H1 (cell line): ENCODE measurements at regions not wholly inside any gene's neighbourhood (a gene's known extent, or its start where the extent isn't known, plus 50 kb on each side); places are given as distances from the start of the nearest gene placed in this dataset.

ENCODE experiments used
- CTCF ChIA-PET: fragments of 300-600 bp; sonication (Branson Sonifier 250); formaldehyde crosslinking; loops from one replicate; lab custom pipeline; 2021; ENCODE audit not compliant: partially characterized antibody; lab: Charles Lee
- POLR2A ChIA-PET: fragments of 300-600 bp; sonication (Branson Sonifier 250); formaldehyde crosslinking; loops from one replicate; lab custom pipeline; 2021; ENCODE audit warnings: inconsistent platforms; ENCODE audit not compliant: partially characterized antibody; lab: Charles Lee
- DNase-seq, 2 experiments: peaks; one replicate each; pipeline versions ENCODE4 v3.0.0 to v3.0.0-alpha.2; 2010 to 2022; ENCODE audit warnings: low spot score in 2 of 2, low read depth in 1 of 2, mixed read lengths in 1 of 2
- FAIRE-seq: peaks from 2 replicates; lab custom pipeline; 2011; peaks lifted over from hg19 to GRCh38; lab: Jason Lieb, UNC
- H2AFZ ChIP-seq: 2 replicates; pipeline ENCODE4 v1.8.1; 2012; ENCODE audit warnings: low read length, inconsistent platforms
- H2AK5ac ChIP-seq: 2 replicates; pipeline ENCODE4 v1.6.1; 2013; ENCODE audit warnings: low read depth, low read length
- H2BK120ac ChIP-seq: replicated peaks from 2 replicates; pipeline ENCODE3; 2013; ENCODE audit warnings: low read depth, low read length, inconsistent platforms
- H2BK12ac ChIP-seq: 2 replicates; pipeline ENCODE4 v1.6.1; 2013; ENCODE audit warnings: low read depth, low read length
- H2BK15ac ChIP-seq: 2 replicates; pipeline ENCODE4 v1.6.1; 2013; ENCODE audit warnings: low read length
- H2BK20ac ChIP-seq: 2 replicates; pipeline ENCODE4 v1.6.1; 2013; ENCODE audit warnings: low read length
- H2BK5ac ChIP-seq: 2 replicates; pipeline ENCODE4 v1.6.1; 2013; ENCODE audit warnings: low read depth, low read length
- H3K14ac ChIP-seq: 2 replicates; pipeline ENCODE4 v1.6.1; 2013; ENCODE audit warnings: inconsistent platforms; ENCODE audit not compliant: insufficient read length
- H3K18ac ChIP-seq: 2 replicates; pipeline ENCODE4 v1.6.1; 2013; ENCODE audit warnings: low read length; ENCODE audit errors: extremely low read depth
- H3K23ac ChIP-seq: 2 replicates; pipeline ENCODE4 v1.6.1; 2013; ENCODE audit warnings: inconsistent platforms; ENCODE audit not compliant: insufficient read length
- H3K23me2 ChIP-seq: 2 replicates; pipeline ENCODE4 v1.6.1; 2013; ENCODE audit warnings: low read depth, low read length
- H3K27ac ChIP-seq: 2 replicates; pipeline ENCODE4 v1.6.1; 2011; ENCODE audit warnings: low read depth, low read length, inconsistent platforms
- H3K27me3 ChIP-seq, 4 experiments: replicated peaks in 1 of 4; 1 replicate in 1 of 4; 2 replicates in 3 of 4; pipeline versions ENCODE4 v1.6.1 to v1.8.1; 2011 to 2013; ENCODE audit warnings: low read length in 3 of 4, mild to moderate bottlenecking in 3 of 4, inconsistent platforms in 2 of 4, mixed read lengths in 2 of 4, moderate library complexity in 1 of 4; ENCODE audit not compliant: control insufficient read depth in 3 of 4, insufficient read depth in 3 of 4; ENCODE audit errors: extremely low read depth in 1 of 4
- H3K36me3 ChIP-seq, 4 experiments: 2 replicates each; pipeline versions ENCODE4 v1.6.1 to v1.8.1; 2011 to 2013; ENCODE audit warnings: mild to moderate bottlenecking in 4 of 4, low read length in 3 of 4, moderate library complexity in 2 of 4, control low read depth in 1 of 4, inconsistent platforms in 1 of 4; ENCODE audit not compliant: insufficient read depth in 4 of 4, control insufficient read depth in 2 of 4
- H3K4ac ChIP-seq: replicated peaks from 2 replicates; pipeline ENCODE3; 2013; ENCODE audit warnings: low read length, low read depth, mixed read lengths, inconsistent platforms; ENCODE audit not compliant: insufficient read length
- H3K4me1 ChIP-seq, 4 experiments: replicated peaks in 1 of 4; 1 replicate in 1 of 4; 2 replicates in 3 of 4; pipeline versions ENCODE4 v1.6.1 to v1.8.1; 2011 to 2013; ENCODE audit warnings: low read length in 3 of 4, inconsistent platforms in 2 of 4, mixed read lengths in 1 of 4; ENCODE audit not compliant: insufficient read depth in 4 of 4, control insufficient read depth in 3 of 4
- H3K4me2 ChIP-seq, 2 experiments: 2 replicates each; pipeline versions ENCODE4 v1.6.1 to v1.8.1; 2011 to 2013; ENCODE audit warnings: low read depth in 2 of 2, low read length in 2 of 2, control low read depth in 1 of 2, inconsistent platforms in 1 of 2, mild to moderate bottlenecking in 1 of 2; ENCODE audit not compliant: insufficient read depth in 1 of 2
- H3K4me3 ChIP-seq, 4 experiments: fragments of 200-600, 300-600 bp in 1 of 4; sonication (generic), shearing (Covaris generic), sonication (Bioruptor Twin) in 1 of 4; 2 replicates each; pipeline versions ENCODE4 v1.5.1 to v1.8.1; 2011 to 2016; ENCODE audit warnings: low read length in 4 of 4, low read depth in 3 of 4, control low read depth in 2 of 4, inconsistent platforms in 2 of 4, mild to moderate bottlenecking in 2 of 4, mixed read lengths in 1 of 4, moderate library complexity in 1 of 4; ENCODE audit not compliant: insufficient read depth in 2 of 4; ENCODE audit errors: extremely low read depth in 1 of 4
- H3K56ac ChIP-seq: replicated peaks from 2 replicates; pipeline ENCODE3; 2013; ENCODE audit warnings: low read depth, mild to moderate bottlenecking, mixed read lengths, low read length, inconsistent platforms; ENCODE audit not compliant: insufficient read length
- H3K79me1 ChIP-seq: 2 replicates; pipeline ENCODE4 v1.6.1; 2013; ENCODE audit warnings: low read depth, low read length, control low read depth
- H3K79me2 ChIP-seq, 2 experiments: 2 replicates each; pipeline versions ENCODE4 v1.6.1 to v1.8.1; 2012 to 2013; ENCODE audit warnings: low read length in 2 of 2, mild to moderate bottlenecking in 2 of 2, inconsistent platforms in 1 of 2; ENCODE audit not compliant: insufficient read depth in 2 of 2, control insufficient read depth in 1 of 2
- H3K9ac ChIP-seq, 4 experiments: replicated peaks in 1 of 4; 1 replicate in 1 of 4; 2 replicates in 3 of 4; pipeline versions ENCODE4 v1.6.1 to v1.8.1; 2011 to 2013; ENCODE audit warnings: low read depth in 3 of 4, low read length in 3 of 4, control low read depth in 2 of 4, mild to moderate bottlenecking in 2 of 4, moderate library complexity in 2 of 4, inconsistent platforms in 1 of 4; ENCODE audit errors: extremely low read depth in 1 of 4
- H3K9me3 ChIP-seq, 2 experiments: 2 replicates each; pipeline versions ENCODE4 v1.6.1 to v1.8.1; 2012 to 2013; ENCODE audit warnings: mild to moderate bottlenecking in 2 of 2, moderate library complexity in 2 of 2, control low read depth in 1 of 2, inconsistent platforms in 1 of 2, low read depth in 1 of 2, low read length in 1 of 2, mixed read lengths in 1 of 2; ENCODE audit not compliant: insufficient read depth in 2 of 2
- H4K20me1 ChIP-seq, 2 experiments: replicated peaks in 1 of 2; 2 replicates each; pipeline versions ENCODE3 to v1.8.1; 2011 to 2013; ENCODE audit warnings: inconsistent platforms in 2 of 2, low read length in 2 of 2, mild to moderate bottlenecking in 1 of 2; ENCODE audit not compliant: insufficient read depth in 2 of 2, control insufficient read depth in 1 of 2
- H4K5ac ChIP-seq: 2 replicates; pipeline ENCODE4 v1.6.1; 2013; ENCODE audit warnings: low read length, low read depth, mixed read lengths, inconsistent platforms; ENCODE audit not compliant: insufficient read length
- H4K8ac ChIP-seq: 2 replicates; pipeline ENCODE4 v1.8.0; 2013; ENCODE audit warnings: mild to moderate bottlenecking, moderate library complexity, low read length, inconsistent platforms; ENCODE audit not compliant: insufficient read depth; ENCODE audit errors: extremely low read depth
- H4K91ac ChIP-seq: replicated peaks from 2 replicates; pipeline ENCODE3; 2013; ENCODE audit warnings: low read length, mixed read lengths, inconsistent platforms; ENCODE audit not compliant: insufficient read length
- NANOG ChIP-seq: IDR thresholded peaks from 2 replicates; pipeline ENCODE4 v1.6.1; 2011; ENCODE audit warnings: low read length, low read depth, mild to moderate bottlenecking, inconsistent platforms; ENCODE audit not compliant: insufficient read depth, poor library complexity, severe bottlenecking
- WGBS, 2 experiments: shearing (Covaris generic) in 1 of 2; methylation state at CpG; one replicate each; pipeline versions ENCODE4 v1.1.6 to v1.1.7; 2013 to 2015; ENCODE audit warnings: low lambda C conversion rate in 2 of 2, mixed read lengths in 2 of 2, inconsistent platforms in 1 of 2, low coverage in 1 of 2, missing lambda C conversion rate in 1 of 2; ENCODE audit not compliant: insufficient replicate concordance in 2 of 2, insufficient coverage in 1 of 2, insufficient read length in 1 of 2; ENCODE audit errors: extremely low coverage in 1 of 2, missing lambda C conversion rate in 1 of 2; 5-methylcytosine and 5-hydroxymethylcytosine counted together

DNA sequence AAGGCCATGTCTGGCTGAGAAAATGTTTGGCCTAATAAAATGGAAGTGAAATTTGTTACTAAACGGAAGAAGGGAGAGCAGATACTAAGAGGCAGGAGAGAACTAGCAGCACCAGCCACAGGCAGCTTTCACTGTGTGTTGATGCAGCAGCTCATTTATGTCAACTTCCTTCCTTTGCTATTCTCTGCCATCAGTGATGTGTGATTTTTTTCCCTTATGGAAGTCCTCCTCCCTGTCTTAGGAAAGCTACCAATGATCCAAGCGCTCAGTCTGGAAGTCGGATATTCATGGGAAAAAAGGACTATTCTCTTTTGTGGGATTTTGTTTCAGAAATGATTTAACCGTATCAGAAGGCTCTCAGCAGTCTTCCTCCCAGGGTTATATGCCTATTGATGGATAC is 1629.2 kb downstream of the CDH8 start:
- no peak overlapping the region for H3K23ac ChIP-seq
- H3K27ac ChIP-seq, result no peak overlapping the region
- no peak overlapping the region for H4K5ac ChIP-seq
- no peak overlapping the region for H2AK5ac ChIP-seq
- no peak overlapping the region for H3K4ac ChIP-seq
- H4K91ac ChIP-seq, result no peak overlapping the region
- H2AFZ ChIP-seq, result no peak overlapping the region
- no peaks in the 10 kb centered on the region for H3K4me1 ChIP-seq
- H2BK120ac ChIP-seq, result no peak overlapping the region
- FAIRE-seq (no peak), DNase-seq (no peak)
- H3K56ac ChIP-seq, result no peak overlapping the region
- H2BK15ac ChIP-seq, result no peak overlapping the region
- no peak overlapping the region for H3K9ac ChIP-seq
- no peak overlapping the region for H2BK12ac ChIP-seq
- H3K14ac ChIP-seq, result no peak overlapping the region
- H2BK5ac ChIP-seq, result no peak overlapping the region
- H3K9me3 ChIP-seq, result no peaks in the 10 kb centered on the region
- H3K27me3 ChIP-seq, result no peaks in the 10 kb centered on the region
- no peak overlapping the region for H4K8ac ChIP-seq
- H4K20me1 ChIP-seq, result no peaks in the 10 kb centered on the region
- ChIA-PET POLR2A (no interaction called here), CTCF (no interaction called here)
- H3K4me3 ChIP-seq, result no peak overlapping the region
- no peak overlapping the region for H2BK20ac ChIP-seq
- no peaks in the 10 kb centered on the region for H3K79me2 ChIP-seq
- H3K79me1 ChIP-seq, result no peaks in the 10 kb centered on the region
- no peaks in the 10 kb centered on the region for H3K36me3 ChIP-seq
- WGBS, 2 experiments, result 92% methylated on average over 4 of the region's 4 CpGs; no CpG with 5 or more reads in 1 of the 2 experiments
- no peak overlapping the region for H3K18ac ChIP-seq
- H3K4me2 ChIP-seq, result no peak overlapping the region
- H3K23me2 ChIP-seq, result no peaks in the 10 kb centered on the region
- TF ChIP-seq NANOG, result no peak
